Activated T-cell treated with anti-CD3 and anti-CD28 coated beads, Interleukin-2, amount 50 U/mL, for 1 hour (primary cell): ENCODE measurements at regions not wholly inside any gene's neighbourhood (a gene's known extent, or its start where the extent isn't known, plus 50 kb on each side); places are given as distances from the start of the nearest gene placed in this dataset.

Source experiments
- DNase-seq: peaks from one replicate; pipeline ENCODE4 v3.0.0-alpha.2; 2020

DNA sequence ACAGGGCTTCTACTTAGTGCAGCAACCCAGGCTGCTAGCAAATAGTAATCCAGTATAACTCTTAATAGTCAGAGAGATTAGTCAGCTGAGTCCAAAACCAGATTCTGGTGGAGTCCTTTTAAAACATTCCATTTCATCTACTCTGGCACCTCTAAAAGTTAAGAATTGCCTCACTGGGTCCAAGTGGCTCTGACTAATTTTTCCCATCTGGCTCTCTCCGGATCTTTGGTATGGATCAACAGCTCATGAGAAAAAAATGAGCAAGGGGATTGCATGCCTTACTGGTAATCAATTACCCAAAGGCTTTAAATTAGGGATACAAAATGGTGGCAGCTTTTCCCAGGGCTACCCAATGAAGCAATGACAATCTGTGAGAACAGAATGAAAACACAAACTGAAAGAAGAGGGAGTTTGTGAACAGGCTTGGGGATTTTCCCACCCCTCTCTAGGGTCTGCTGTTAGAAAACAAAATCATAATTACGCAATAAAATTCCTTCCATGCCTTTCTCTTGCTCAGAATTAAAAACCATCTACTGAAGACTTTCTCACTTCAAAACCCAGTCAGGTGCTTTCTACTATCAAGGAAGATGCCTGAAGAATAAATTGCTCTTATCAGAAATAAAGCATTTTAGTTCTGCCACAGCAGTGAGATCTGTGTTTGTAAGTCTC is 84.6 kb upstream of the PMFBP1 start:
- no peak for DNase-seq

DNA sequence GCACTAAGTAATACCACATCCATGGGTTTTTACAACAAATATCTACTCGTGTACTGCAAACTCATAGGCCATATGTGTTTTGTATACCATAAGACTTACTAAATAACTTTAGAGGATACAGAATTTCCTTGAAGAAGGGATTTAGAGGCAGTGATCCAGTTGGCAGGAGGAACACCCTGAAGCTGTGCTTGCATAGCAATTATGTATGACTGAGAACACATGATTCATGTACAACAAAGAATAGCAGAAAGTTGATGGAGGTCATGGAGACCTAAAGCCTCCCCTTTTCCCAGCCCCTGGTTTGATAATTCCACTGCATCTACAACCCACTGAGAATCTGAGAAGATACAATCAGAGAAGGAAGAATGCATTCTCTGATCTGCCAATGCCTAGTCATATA is 83.8 kb upstream of the PMFBP1 start:
- DNase-seq = no peak

DNA sequence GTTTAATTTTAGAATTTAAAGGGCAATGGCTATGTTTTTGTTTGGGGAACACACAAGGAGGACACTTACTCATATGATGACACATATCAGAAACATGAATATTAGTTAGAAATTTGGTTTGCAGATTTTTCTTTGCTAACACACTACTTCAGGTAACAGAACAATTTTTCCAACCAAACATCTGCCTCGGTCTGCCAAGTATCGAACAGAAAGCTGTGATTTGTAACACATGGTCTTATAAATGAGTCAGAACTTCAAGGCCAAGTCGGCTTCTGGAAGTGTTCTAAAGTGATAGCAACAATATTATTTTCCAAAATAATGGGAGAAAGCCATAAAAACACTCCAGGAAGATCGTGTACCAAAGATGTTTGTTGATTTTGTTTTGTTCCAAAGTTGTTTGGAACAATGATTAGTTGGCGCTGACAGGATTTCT is 75.9 kb upstream of the PMFBP1 start:
- DNase-seq = no peak

DNA sequence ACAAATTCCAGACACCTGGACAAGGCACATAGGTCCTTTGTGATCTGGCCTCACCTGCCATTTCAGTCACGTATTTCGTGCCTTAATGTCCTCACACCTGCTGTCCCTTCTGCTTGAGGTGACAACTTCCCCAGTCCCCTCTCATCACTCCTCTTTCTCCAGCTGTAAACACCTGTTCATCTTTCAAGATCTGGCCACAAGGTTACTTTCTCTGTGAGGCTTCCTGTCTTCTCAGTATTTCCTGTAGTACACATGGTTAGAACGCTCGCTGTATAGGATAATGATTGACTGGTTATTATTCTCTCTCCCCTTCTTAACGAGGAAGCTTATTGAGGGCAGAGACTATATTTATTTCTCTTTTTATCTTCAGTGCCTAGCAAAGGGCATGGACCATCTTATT is 74.5 kb upstream of the PMFBP1 start:
- DNase-seq = no peak

DNA sequence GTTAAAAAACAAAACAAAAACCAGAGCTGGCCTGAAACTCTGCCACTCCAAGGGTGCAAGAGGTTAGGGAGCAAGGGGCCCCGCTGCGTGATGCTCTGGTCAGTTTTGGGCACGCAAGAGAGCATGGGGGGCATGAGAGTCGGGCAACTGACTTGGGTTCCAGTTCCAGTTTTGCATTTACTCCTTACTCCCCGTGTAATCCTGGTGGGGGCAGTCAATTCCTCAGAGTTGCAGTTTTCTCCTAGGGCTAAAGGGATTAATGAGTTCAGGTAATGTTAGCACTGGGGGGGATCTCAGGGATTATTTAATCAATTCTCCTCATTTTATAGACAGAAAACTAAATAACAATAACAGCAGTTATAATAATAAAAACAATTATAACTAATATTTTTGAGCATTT is 72.9 kb upstream of the PMFBP1 start:
- no peak for DNase-seq

DNA sequence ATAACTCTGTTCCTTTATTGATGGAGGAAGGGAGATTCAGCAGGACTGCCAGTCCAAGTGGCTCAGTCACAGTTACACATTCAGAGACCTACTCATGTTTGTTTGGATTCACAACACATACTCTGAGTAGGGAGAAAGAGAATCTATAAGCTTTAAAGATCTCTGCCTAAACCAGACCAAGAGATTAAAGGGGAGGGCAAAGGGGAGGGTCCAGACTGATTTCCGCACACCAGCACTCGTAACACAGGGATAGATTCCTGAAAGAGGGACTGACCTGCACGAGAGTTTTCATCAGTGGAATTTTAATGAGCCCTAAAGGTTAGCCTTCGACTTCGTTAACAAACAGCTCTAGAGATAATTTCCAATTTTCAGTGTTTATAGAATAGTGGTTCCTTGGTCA is 71.7 kb upstream of the PMFBP1 start:
- no peak for DNase-seq

DNA sequence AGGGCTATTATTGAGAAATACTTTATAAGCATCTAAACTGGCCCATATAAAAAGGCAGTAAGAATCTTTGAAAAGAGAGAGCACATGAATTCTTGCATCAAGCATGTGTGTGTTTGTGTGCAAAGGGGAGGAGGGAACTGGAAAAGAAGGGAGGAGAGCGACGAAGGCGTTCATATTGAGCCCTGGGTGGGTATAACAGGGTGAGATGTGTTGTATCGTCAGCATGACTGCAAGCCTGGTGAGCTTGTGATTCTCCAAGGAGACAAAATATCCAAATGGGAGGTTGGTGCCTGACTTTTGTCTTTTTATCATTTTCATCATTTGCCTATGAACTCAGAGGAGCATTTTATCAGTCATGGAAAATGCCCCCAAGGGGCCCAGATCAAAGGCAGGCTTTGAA is 70.8 kb upstream of the PMFBP1 start:
- DNase-seq = no peak

DNA sequence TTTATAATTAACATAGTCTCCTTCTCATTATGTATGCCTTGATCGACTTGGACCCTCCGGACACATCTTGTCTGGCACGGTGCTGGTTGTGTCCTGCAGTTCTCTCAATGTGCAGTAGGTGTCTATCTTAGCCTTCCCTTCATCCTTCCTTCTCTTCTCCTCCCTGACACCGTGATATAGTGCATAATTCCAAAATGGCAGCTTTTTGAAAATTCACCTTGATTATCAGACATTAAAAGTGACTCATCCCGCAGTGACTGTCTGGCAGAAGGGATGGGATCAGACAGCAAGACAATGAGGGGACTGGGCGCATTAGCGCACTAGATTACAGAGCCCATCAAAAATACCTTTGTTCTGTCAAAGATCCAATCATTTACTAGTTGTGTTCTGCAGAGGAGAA is 70.0 kb upstream of the PMFBP1 start:
- no peak for DNase-seq

DNA sequence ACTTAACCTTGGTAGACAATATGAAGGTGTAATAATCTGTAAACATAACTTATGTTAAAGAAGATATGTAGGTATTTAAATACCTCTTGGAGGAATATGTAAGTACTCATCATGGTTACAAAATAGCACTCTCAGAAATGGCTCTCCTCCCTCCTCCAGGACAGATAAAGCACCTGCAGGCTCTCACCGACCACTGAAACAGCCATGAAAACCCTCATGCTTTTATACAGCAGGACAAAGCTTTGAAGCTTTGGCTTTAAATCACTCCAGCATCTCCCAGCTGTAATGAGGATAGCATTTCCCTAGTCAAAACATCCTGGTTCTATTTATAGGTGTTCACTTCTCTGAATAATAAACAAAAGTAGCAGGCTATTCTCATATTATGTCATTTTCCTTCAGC is 69.1 kb upstream of the PMFBP1 start:
- no peak for DNase-seq

DNA sequence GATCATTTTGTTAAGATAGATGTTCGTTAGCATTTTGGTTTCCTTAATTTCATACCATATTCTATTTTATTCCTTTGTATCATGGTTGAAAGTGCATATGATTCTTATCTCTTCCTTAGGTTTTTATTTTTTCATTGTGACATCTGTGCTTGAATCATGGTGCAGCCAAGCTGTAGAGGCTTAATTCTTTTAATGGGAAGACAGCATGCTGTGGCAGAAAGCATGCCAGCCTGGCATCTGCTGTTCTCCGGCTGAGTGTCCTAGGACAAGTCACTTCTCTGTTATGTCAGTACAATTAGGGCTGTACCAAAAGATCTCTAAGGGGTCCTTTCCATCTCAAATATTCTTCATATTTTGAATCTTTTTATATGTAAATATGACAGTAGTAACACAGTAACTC is 68.5 kb upstream of the PMFBP1 start:
- DNase-seq = no peak

DNA sequence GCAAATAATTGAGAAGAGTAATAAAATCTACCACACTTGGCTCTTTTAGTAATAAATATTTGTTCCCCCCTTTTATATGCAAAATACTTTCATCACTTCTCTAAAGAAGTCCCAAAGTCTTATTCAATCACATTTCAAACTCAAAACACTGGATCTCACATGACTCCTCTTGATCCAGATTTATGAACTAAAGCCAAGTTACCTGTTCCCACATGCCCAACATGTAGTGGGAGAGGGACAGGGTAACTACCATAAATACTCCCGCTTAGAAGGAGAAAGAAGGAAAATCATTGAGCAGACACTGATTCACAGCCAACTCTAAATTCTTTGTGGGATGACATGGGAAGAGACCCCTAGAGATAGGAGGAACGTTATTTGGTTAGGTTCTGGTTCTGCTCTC is 64.9 kb upstream of the PMFBP1 start:
- no peak for DNase-seq

DNA sequence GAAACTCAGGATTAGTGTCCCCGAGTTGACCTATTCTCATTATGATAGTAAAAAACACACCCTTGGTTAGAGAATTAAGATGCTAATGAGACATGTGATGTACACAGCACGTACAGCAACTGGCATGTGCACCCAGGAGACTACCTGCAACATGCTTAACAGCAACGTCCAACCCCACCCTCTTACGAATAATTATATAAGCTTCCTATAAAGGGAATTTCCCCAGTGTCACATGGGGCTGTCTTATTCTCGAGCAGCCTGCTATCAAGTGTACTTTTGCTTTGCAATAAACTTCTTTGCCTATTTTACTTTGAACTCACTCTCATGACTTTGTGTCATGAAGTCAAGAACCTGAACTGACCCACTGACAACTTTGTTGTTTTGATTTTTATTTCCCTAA is 62.4 kb upstream of the PMFBP1 start:
- DNase-seq = no peak

DNA sequence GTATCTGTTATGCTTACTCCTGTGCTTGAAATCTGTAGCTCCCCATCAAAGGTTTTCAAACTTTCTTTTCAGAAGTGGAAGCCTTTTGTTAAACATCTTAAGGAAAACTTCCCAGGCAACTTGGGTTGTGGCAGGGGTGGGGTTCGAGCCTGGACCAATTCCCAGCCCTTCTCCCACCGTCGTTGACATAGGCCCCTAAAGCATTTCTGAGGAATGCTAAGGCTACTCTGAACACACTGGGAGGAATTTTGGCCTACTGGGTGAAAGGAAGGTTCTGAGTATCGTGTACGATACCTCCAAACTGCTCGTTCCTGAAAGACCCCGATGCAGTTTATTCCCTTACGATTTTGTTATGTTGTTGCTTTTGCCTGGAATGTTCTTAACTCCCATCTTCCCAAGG is 56.1 kb upstream of the PMFBP1 start:
- no peak for DNase-seq

DNA sequence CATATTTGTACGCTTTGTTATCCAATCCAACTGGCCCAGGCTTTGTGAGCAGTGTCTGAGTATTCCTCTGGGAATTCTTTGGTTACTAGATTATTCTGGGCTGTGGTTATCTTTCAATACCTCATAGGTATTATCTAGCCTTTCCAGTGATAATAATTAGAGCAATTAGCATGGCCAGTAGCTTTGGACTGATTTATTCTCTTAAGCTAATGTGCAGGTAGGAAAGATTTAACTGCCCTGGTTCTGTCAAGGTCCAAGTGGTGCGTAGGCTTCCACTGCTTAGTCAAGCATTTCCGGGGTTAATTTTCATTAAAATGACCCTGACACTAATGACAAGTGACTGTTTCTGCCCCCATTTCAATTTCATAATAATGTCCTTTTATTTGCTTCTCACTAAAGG is 54.2 kb upstream of the PMFBP1 start:
- no peak for DNase-seq

DNA sequence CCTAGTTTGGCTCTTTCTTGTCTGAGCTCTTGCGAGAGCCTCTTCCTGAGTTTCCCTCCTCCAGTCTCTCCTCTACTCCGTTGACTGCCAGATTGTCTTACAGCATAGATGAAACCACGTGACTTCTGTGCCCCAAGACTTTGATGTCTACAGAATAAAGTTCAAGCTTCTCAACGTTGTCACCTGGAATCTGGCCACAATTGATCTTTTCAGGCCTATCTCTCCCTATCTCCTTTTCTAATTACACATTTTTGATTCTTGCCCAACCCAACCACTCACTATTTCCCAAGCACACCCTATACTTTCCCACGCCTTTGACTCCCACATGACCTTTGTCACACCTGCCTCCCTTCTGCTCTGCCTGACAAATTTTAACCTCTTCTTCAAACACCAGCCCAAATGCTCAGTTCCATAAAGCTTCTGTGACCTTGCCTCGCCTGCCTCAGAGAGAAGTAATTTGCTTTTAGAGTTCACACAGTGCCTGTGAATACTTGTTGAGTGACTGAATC is 52.4 kb upstream of the PMFBP1 start:
- DNase-seq = no peak

DNA sequence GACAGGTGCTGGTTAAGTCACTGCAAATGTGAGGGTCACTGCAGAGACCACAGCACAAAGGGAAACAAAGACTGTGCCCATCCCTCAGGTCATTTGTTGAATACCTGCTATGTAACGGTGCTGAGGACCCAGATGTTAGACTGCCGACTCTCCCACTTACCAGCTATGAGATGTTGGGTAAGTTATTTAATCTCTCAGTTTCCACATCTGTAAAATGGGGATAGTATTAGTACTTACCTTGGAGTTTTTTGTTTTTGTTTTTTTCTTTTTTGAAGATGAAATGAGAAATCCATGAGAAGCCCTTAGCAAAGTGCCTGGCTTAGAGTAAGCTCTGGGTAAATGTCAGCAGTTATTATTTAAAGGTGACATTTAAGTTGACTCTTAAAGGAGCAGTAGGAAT is 50.5 kb upstream of the PMFBP1 start:
- no peak for DNase-seq
